GM12892 (cell line): ENCODE measurements at regions not wholly inside any gene's neighbourhood (a gene's known extent, or its start where the extent isn't known, plus 50 kb on each side); places are given as distances from the start of the nearest gene placed in this dataset.

ENCODE experiments used
- POLR2A ChIP-seq: IDR thresholded peaks from 2 replicates; pipeline ENCODE4 v1.6.1; 2011; ENCODE audit warnings: low read depth, low read length, control low read depth
- POLR2AphosphoS5 ChIP-seq: IDR thresholded peaks from 2 replicates; pipeline ENCODE4 v1.6.1; 2011; ENCODE audit warnings: low read depth, low read length, control low read depth

DNA sequence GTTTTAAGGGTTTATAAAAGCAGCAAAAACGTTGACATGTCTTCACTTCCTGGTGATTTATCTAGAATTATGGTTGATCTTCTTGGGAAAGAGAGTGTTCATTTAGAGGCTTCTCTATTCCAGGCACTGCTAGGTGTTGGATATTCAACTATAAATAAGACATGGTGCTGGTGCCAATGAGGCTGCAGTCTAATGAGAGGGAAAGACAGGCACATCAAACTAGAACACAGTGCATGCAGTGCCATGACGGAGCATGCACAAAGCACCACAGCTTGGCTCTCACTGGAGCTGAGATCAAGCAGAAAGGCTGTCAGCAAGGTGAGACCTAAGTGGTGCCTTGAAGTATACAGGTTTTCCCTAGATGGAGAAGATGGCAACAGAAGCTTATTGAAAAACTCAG lies 126.5 kb downstream of the RMI1 start:
- TF ChIP-seq POLR2A (no peak), POLR2AphosphoS5 (no peak)
